Smooth muscle cell of the brain vasculature (primary cell): ENCODE measurements at regions not wholly inside any gene's neighbourhood (a gene's known extent, or its start where the extent isn't known, plus 50 kb on each side); places are given as distances from the start of the nearest gene placed in this dataset.
"Not testable (repeated sequence)": the region's sequence is repeated elsewhere in the genome, so short reads cannot be mapped to it uniquely, and the experiment has no call there.

Source experiments
- DNase-seq: peaks from one replicate; pipeline ENCODE4 v3.0.0-alpha.2; 2012; ENCODE audit warnings: low read depth, low spot score

- DNase-seq, result no peak
Measured at GRCh38 chr10:84632866-84633265, 304.5 kb downstream of the CCSER2 start.

GRCh38 chr10:84634636-84635035 lies 306.2 kb downstream of the CCSER2 start:
- no peak for DNase-seq

GRCh38 chr10:84650628-84651027 lies 322.2 kb downstream of the CCSER2 start:
- not testable (repeated sequence) for DNase-seq

- DNase-seq, result no peak
Measured at GRCh38 chr10:84654671-84655070, 326.3 kb downstream of the CCSER2 start.

GRCh38 chr10:84659027-84659426 lies 330.6 kb downstream of the CCSER2 start:
- no peak for DNase-seq

GRCh38 chr10:84659497-84660439 lies 331.4 kb downstream of the CCSER2 start:
- DNase-seq, result no peak

- DNase-seq, result no peak
Measured at GRCh38 chr10:84660450-84661159, 332.2 kb downstream of the CCSER2 start.

GRCh38 chr10:84665211-84665610 lies 336.8 kb downstream of the CCSER2 start:
- no peak for DNase-seq

- DNase-seq, result no peak
Measured at GRCh38 chr10:84665883-84666463, 337.6 kb downstream of the CCSER2 start.

- no peak for DNase-seq
Measured at GRCh38 chr10:84668186-84668763, 339.9 kb downstream of the CCSER2 start.

GRCh38 chr10:84675060-84675459 lies 346.7 kb downstream of the CCSER2 start:
- DNase-seq, result no peak

- DNase-seq, result no peak
Measured at GRCh38 chr10:84676536-84676935, 348.1 kb downstream of the CCSER2 start.

- no peak for DNase-seq
Measured at GRCh38 chr10:84681781-84682180, 353.4 kb downstream of the CCSER2 start.

- no peak for DNase-seq
Measured at GRCh38 chr10:84683550-84683949, 355.2 kb downstream of the CCSER2 start.

- DNase-seq, result no peak
Measured at GRCh38 chr10:84683980-84684740, 355.8 kb downstream of the CCSER2 start.

- no peak for DNase-seq
Measured at GRCh38 chr10:84685047-84685660, 356.8 kb downstream of the CCSER2 start.

GRCh38 chr10:84693006-84693405 lies 364.6 kb downstream of the CCSER2 start:
- DNase-seq, result no peak

- DNase-seq, result no peak
Measured at GRCh38 chr10:84695902-84696301, 367.5 kb downstream of the CCSER2 start.

GRCh38 chr10:84696610-84697009 lies 368.2 kb downstream of the CCSER2 start:
- no peak for DNase-seq

- DNase-seq, result no peak
Measured at GRCh38 chr10:84698989-84699388, 370.6 kb downstream of the CCSER2 start.
